ENCODE measurements at regions not wholly inside any gene's neighbourhood (a gene's known extent, or its start where the extent isn't known, plus 50 kb on each side); places are given as distances from the start of the nearest gene placed in this dataset.

- TF ChIP-seq CTCF (IDR thresholded peaks at IDR 0.05) (no peak), POLR2A (IDR thresholded peaks at IDR 0.05) (no peak)
These were observed 157.4 kb upstream of the AMOT start for GRCh38 chrX:112997991-112998390.

All from esophagus squamous epithelium (tissue), 4 donors.